ENCODE measurements at regions not wholly inside any gene's neighbourhood (a gene's known extent, or its start where the extent isn't known, plus 50 kb on each side); places are given as distances from the start of the nearest gene placed in this dataset.

GRCh38 chrX:13404364-13404763, 84.5 kb upstream of the ATXN3L start:
- Histone ChIP-seq H3K36me3 (ENCODE audit: insufficient read depth, low read length) (no peaks in the 10 kb centered on the region), H3K9me2 (replicated peaks; ENCODE audit: low read depth, low read length) (no peaks in the 10 kb centered on the region), H3K79me2 (ENCODE audit: insufficient read depth, low read length) (no peaks in the 10 kb centered on the region), H3K27me3 (ENCODE audit: insufficient read depth, low read length, poor library complexity, severe bottlenecking) (no peaks in the 10 kb centered on the region), H2AFZ (ENCODE audit: low read length) (no peak overlapping the region), H3K4me3 (ENCODE audit: low read length, poor library complexity, severe bottlenecking) (no peak overlapping the region), H3K9me3 (ENCODE audit: insufficient read depth, low read depth, low read length) (no peaks in the 10 kb centered on the region), H3K9ac (ENCODE audit: low read depth, low read length, poor library complexity, severe bottlenecking) (no peak overlapping the region), H3K4me2 (ENCODE audit: low read depth, low read length, poor library complexity, severe bottlenecking) (no peak overlapping the region), H3F3A (ENCODE audit: low read depth) (no peaks in the 10 kb centered on the region), H4K20me1 (ENCODE audit: insufficient read depth, low read length, poor library complexity, severe bottlenecking) (no peaks in the 10 kb centered on the region), H3K4me1 (ENCODE audit: insufficient read depth, low read length, poor library complexity, severe bottlenecking) (no peaks in the 10 kb centered on the region)
- TF ChIP-seq EZH2phosphoT487 (IDR thresholded peaks at IDR 0.05; ENCODE audit: borderline replicate concordance) (no peak), CTCF (conservative IDR thresholded peaks at IDR 0.05; ENCODE audit: low read length) (no peak)

GRCh38 chrX:13401724-13402123, 81.9 kb upstream of the ATXN3L start:
- no peaks in the 10 kb centered on the region for H3K9me2 ChIP-seq (replicated peaks; ENCODE audit: low read depth, low read length)

GRCh38 chrX:13398839-13399238, 79.0 kb upstream of the ATXN3L start:
- H3K9ac ChIP-seq (ENCODE audit: low read depth, low read length, poor library complexity, severe bottlenecking), result no peak overlapping the region
- no peaks in the 10 kb centered on the region for H3K79me2 ChIP-seq (ENCODE audit: insufficient read depth, low read length)
- no peaks in the 10 kb centered on the region for H3K9me3 ChIP-seq (ENCODE audit: insufficient read depth, low read depth, low read length)
- no peaks in the 10 kb centered on the region for H3F3A ChIP-seq (ENCODE audit: low read depth)
- H3K4me1 ChIP-seq (ENCODE audit: insufficient read depth, low read length, poor library complexity, severe bottlenecking), result no peaks in the 10 kb centered on the region
- TF ChIP-seq EZH2phosphoT487 (IDR thresholded peaks at IDR 0.05; ENCODE audit: borderline replicate concordance), result no peak
- no peaks in the 10 kb centered on the region for H3K36me3 ChIP-seq (ENCODE audit: insufficient read depth, low read length)
- no peaks in the 10 kb centered on the region for H4K20me1 ChIP-seq (ENCODE audit: insufficient read depth, low read length, poor library complexity, severe bottlenecking)
- H2AFZ ChIP-seq (ENCODE audit: low read length), result no peak overlapping the region
- H3K9me2 ChIP-seq (replicated peaks; ENCODE audit: low read depth, low read length), result no peaks in the 10 kb centered on the region
- no peaks in the 10 kb centered on the region for H3K27me3 ChIP-seq (ENCODE audit: insufficient read depth, low read length, poor library complexity, severe bottlenecking)
- H3K4me2 ChIP-seq (ENCODE audit: low read depth, low read length, poor library complexity, severe bottlenecking), result no peak overlapping the region
- no peak overlapping the region for H3K4me3 ChIP-seq (ENCODE audit: low read length, poor library complexity, severe bottlenecking)

More at GRCh38 chrX:13401724-13402123, 81.9 kb upstream of the ATXN3L start:
- Histone ChIP-seq H3K4me1 (ENCODE audit: insufficient read depth, low read length, poor library complexity, severe bottlenecking) (no peaks in the 10 kb centered on the region), H3K4me3 (ENCODE audit: low read length, poor library complexity, severe bottlenecking) (no peak overlapping the region), H3K4me2 (ENCODE audit: low read depth, low read length, poor library complexity, severe bottlenecking) (no peak overlapping the region), H2AFZ (ENCODE audit: low read length) (no peak overlapping the region), H3K79me2 (ENCODE audit: insufficient read depth, low read length) (no peaks in the 10 kb centered on the region), H3K9ac (ENCODE audit: low read depth, low read length, poor library complexity, severe bottlenecking) (no peak overlapping the region), H4K20me1 (ENCODE audit: insufficient read depth, low read length, poor library complexity, severe bottlenecking) (no peaks in the 10 kb centered on the region), H3K36me3 (ENCODE audit: insufficient read depth, low read length) (no peaks in the 10 kb centered on the region), H3K27me3 (ENCODE audit: insufficient read depth, low read length, poor library complexity, severe bottlenecking) (no peaks in the 10 kb centered on the region), H3K9me3 (ENCODE audit: insufficient read depth, low read depth, low read length) (no peaks in the 10 kb centered on the region), H3F3A (ENCODE audit: low read depth) (no peaks in the 10 kb centered on the region)
- TF ChIP-seq CTCF (conservative IDR thresholded peaks at IDR 0.05; ENCODE audit: low read length), result no peak
- no peak for TF ChIP-seq EZH2phosphoT487 (IDR thresholded peaks at IDR 0.05; ENCODE audit: borderline replicate concordance)

All from Loucy (cell line).